ENCODE measurements at regions not wholly inside any gene's neighbourhood (a gene's known extent, or its start where the extent isn't known, plus 50 kb on each side); places are given as distances from the start of the nearest gene placed in this dataset.
"Not testable (repeated sequence)": the region's sequence is repeated elsewhere in the genome, so short reads cannot be mapped to it uniquely, and the experiment has no call there.

DNA sequence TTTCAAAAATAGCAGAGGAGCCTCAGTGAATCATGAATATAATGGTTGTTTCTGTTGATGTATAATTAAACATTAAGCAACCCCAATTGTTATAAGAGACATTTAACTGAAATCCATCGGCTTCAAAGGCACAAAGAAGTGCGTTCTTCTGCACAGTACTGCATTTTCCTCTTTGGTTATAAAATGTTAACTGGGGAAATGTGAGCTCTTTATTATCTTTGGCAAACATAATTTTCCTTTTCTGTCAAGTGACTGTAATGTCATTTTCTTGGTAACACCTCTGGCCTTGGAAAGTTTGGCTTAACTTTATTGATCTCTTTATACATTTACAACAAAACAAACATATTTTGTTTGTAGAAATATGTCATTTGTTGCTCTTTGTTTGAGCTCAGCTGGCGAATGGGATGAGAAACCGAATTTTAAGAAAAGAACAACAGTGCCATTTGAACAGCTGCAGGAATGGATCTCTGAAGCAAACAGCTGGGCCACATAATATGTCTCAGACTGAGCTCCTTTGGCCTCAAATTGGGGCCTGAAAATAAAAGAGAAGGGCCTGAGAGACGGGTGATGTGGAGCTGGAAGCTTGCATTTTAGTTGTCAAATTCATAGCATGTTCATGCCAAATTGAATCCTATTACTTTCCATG is 427.0 kb upstream of the SPTLC3 start:
- no peak overlapping the region for H3K27ac ChIP-seq (ENCODE audit: low read depth, low read length)

DNA sequence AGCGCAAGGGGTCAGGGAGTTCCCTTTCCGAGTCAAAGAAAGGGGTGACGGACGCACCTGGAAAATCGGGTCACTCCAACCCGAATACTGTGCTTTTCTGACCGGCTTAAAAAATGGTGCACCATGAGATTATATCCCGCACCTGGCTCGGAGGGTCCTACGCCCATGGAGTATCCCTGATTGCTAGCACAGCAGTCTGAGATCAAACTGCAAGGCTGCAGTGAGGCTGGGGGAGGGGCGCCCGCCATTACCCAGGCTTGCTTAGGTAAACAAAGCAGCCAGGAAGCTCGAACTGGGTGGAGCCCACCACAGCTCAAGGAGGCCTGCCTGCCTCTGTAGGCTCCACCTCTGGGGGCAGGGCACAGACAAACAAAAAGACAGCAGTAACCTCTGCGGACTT is 426.1 kb upstream of the SPTLC3 start:
- H3K4me3 ChIP-seq (ENCODE audit: low read depth in 1 of 5, low read length in 5 of 5); H3K36me3 ChIP-seq (ENCODE audit: control insufficient read depth in 5 of 5, insufficient read depth in 5 of 5, low read length in 5 of 5); H3K4me1 ChIP-seq (ENCODE audit: control insufficient read depth in 5 of 5, insufficient read depth in 5 of 5, low read length in 5 of 5); H3K27me3 ChIP-seq (ENCODE audit: control insufficient read depth in 5 of 5, insufficient read depth in 4 of 5, low read length in 5 of 5); H3K27ac ChIP-seq (ENCODE audit: low read depth, low read length); H3K9me3 ChIP-seq (ENCODE audit: control insufficient read depth in 5 of 5, low read length in 5 of 5); H3K9ac ChIP-seq (ENCODE audit: low read length in 5 of 5): not testable (repeated sequence)

More for the DNA sequence above, 427.0 kb upstream of the SPTLC3 start:
- Histone ChIP-seq H3K36me3 (ENCODE audit: control insufficient read depth in 5 of 5, insufficient read depth in 5 of 5, low read length in 5 of 5) (no peaks in the 10 kb centered on the region), H3K4me1 (ENCODE audit: control insufficient read depth in 5 of 5, insufficient read depth in 5 of 5, low read length in 5 of 5) (no peaks in the 10 kb centered on the region), H3K27me3 (ENCODE audit: control insufficient read depth in 5 of 5, insufficient read depth in 4 of 5, low read length in 5 of 5) (no peaks in the 10 kb centered on the region), H3K4me3 (ENCODE audit: low read depth in 1 of 5, low read length in 5 of 5) (no peak overlapping the region), H3K9me3 (ENCODE audit: control insufficient read depth in 5 of 5, low read length in 5 of 5) (no peaks in the 10 kb centered on the region), H3K9ac (ENCODE audit: low read length in 5 of 5) (no peak overlapping the region)

DNA sequence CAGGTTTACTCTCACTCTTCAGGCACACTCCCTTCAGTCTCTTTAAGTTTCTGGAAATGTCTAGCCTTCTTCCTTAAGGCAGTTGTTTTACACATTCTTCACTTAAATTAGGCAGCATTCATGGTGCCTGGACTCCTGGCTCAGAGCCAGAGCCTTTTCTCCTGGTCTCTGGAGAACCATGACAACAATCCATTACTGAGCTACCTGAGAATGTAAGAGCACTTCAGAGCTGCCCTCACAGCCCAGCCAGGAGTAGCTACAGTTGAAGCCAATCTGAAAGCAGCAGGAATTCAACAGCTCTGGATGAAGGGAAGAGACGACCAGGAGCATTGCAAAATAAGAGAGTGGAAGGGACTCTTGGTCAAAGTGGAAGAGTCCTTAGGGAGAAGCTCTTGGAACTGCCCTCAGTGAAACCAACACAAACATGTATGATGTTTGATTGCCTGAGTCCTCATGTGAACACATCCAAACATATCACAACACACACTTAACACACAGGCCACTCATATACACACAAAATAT is 416.8 kb upstream of the SPTLC3 start:
- no peak overlapping the region for H3K4me3 ChIP-seq (ENCODE audit: low read depth in 1 of 5, low read length in 5 of 5)
- H3K4me1 ChIP-seq (ENCODE audit: control insufficient read depth in 5 of 5, insufficient read depth in 5 of 5, low read length in 5 of 5): no peaks in the 10 kb centered on the region
- H3K27ac ChIP-seq (ENCODE audit: low read depth, low read length): no peak overlapping the region
- H3K27me3 ChIP-seq (ENCODE audit: control insufficient read depth in 5 of 5, insufficient read depth in 4 of 5, low read length in 5 of 5): no peaks in the 10 kb centered on the region
- no peaks in the 10 kb centered on the region for H3K36me3 ChIP-seq (ENCODE audit: control insufficient read depth in 5 of 5, insufficient read depth in 5 of 5, low read length in 5 of 5)
- H3K9me3 ChIP-seq (ENCODE audit: control insufficient read depth in 5 of 5, low read length in 5 of 5): peaks cover 0 to 2% (median 0%) of the 10 kb centered on the region in 5 donors
- H3K9ac ChIP-seq (ENCODE audit: low read length in 5 of 5): no peak overlapping the region

DNA sequence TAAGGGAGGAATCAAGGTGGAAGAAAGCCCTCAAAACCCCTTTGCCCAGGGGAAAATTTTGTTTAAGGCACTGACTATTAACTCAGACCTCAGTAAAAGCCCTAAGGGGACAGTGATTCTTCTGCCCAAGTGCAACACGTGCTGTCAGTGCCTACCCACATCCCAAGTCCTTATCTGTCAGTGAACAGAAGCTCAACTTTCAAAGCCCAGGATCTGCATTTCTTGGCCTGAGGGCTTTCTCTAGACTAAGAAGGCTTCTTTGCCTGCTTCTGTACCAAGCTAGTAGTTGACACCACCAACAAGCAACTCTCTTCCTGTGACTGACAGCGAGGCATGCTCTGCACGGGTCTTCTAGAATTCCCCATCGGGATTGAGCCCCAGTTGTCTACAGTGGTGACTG is 416.0 kb upstream of the SPTLC3 start:
- no peak overlapping the region for H3K27ac ChIP-seq (ENCODE audit: low read depth, low read length)
- no peaks in the 10 kb centered on the region for H3K27me3 ChIP-seq (ENCODE audit: control insufficient read depth in 5 of 5, insufficient read depth in 4 of 5, low read length in 5 of 5)
- H3K4me1 ChIP-seq (ENCODE audit: control insufficient read depth in 5 of 5, insufficient read depth in 5 of 5, low read length in 5 of 5): peaks cover 0 to 2% (median 0%) of the 10 kb centered on the region in 5 donors
- H3K36me3 ChIP-seq (ENCODE audit: control insufficient read depth in 5 of 5, insufficient read depth in 5 of 5, low read length in 5 of 5): no peaks in the 10 kb centered on the region
- H3K9me3 ChIP-seq (ENCODE audit: control insufficient read depth in 5 of 5, low read length in 5 of 5): peaks cover 0 to 2% (median 0%) of the 10 kb centered on the region in 5 donors
- no peak overlapping the region for H3K9ac ChIP-seq (ENCODE audit: low read length in 5 of 5)
- H3K4me3 ChIP-seq (ENCODE audit: low read depth in 1 of 5, low read length in 5 of 5): no peak overlapping the region

DNA sequence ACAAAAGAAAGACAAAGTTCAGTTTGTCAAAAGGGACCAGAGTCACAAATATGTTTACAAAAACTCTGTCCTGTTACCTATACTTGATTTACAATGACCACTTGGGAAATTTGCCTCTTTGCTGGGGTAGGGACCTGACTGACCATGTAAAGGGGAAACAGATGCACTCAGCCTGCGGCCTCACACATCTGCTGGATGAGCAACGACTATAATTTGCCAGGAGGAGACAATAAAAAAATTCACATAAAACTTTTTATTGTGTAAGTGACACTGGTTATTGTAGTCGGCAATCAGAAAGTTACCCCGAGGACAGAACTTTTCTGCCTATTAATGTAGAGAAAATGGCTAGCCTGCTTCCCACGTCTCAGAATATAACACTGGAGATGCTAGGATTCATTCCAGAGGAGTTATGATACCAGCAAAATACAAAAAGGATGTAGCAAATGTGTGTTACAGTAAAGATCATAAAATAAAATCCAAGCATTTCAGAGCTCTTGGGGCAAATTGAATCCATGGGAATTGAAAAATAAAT is 415.4 kb upstream of the SPTLC3 start:
- H3K4me3 ChIP-seq (ENCODE audit: low read depth in 1 of 5, low read length in 5 of 5): no peak overlapping the region
- H3K9me3 ChIP-seq (ENCODE audit: control insufficient read depth in 5 of 5, low read length in 5 of 5): peaks cover 0 to 2% (median 0%) of the 10 kb centered on the region in 5 donors
- H3K27ac ChIP-seq (ENCODE audit: low read depth, low read length): no peak overlapping the region
- H3K36me3 ChIP-seq (ENCODE audit: control insufficient read depth in 5 of 5, insufficient read depth in 5 of 5, low read length in 5 of 5): no peaks in the 10 kb centered on the region
- peaks cover 0 to 2% (median 0%) of the 10 kb centered on the region in 5 donors for H3K4me1 ChIP-seq (ENCODE audit: control insufficient read depth in 5 of 5, insufficient read depth in 5 of 5, low read length in 5 of 5)
- no peak overlapping the region for H3K9ac ChIP-seq (ENCODE audit: low read length in 5 of 5)
- no peaks in the 10 kb centered on the region for H3K27me3 ChIP-seq (ENCODE audit: control insufficient read depth in 5 of 5, insufficient read depth in 4 of 5, low read length in 5 of 5)

DNA sequence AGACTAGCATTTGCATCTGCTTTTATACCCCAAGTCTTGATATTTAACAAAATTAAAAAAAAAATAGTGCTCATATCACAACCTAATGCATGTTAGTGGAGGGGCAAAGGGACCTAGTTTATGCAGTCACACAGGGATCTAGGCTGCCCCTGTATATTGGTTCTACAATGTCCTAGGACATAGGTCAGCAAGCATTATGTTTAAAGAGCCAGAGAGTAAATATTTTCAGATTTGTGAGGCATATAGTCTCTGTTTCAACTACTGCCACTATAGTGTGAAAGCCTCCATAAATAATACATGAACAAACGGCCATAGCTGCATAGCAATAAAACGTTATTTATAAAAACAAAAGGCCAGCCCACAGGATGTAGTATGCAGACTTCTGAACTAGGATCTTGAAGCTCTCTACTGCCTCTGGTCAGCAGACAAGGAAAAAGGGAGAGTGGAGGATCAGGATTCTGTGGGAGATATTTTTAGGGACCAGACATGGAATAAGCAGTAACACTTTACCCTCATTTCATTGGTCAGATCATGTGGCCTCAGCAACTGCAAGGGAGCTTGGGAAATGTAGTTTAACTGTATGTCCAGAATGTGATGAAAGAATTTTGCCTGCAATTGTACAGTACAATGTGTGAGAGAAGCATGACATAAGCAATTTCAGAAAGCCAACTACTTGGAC is 414.2 kb upstream of the SPTLC3 start:
- Histone ChIP-seq H3K4me1 (ENCODE audit: control insufficient read depth in 5 of 5, insufficient read depth in 5 of 5, low read length in 5 of 5) (peaks cover 0 to 2% (median 0%) of the 10 kb centered on the region in 5 donors), H3K27ac (ENCODE audit: low read depth, low read length) (no peak overlapping the region), H3K9me3 (ENCODE audit: control insufficient read depth in 5 of 5, low read length in 5 of 5) (peaks cover 0 to 2% (median 0%) of the 10 kb centered on the region in 5 donors), H3K4me3 (ENCODE audit: low read depth in 1 of 5, low read length in 5 of 5) (no peak overlapping the region), H3K36me3 (ENCODE audit: control insufficient read depth in 5 of 5, insufficient read depth in 5 of 5, low read length in 5 of 5) (no peaks in the 10 kb centered on the region), H3K9ac (ENCODE audit: low read length in 5 of 5) (no peak overlapping the region), H3K27me3 (ENCODE audit: control insufficient read depth in 5 of 5, insufficient read depth in 4 of 5, low read length in 5 of 5) (no peaks in the 10 kb centered on the region)

DNA sequence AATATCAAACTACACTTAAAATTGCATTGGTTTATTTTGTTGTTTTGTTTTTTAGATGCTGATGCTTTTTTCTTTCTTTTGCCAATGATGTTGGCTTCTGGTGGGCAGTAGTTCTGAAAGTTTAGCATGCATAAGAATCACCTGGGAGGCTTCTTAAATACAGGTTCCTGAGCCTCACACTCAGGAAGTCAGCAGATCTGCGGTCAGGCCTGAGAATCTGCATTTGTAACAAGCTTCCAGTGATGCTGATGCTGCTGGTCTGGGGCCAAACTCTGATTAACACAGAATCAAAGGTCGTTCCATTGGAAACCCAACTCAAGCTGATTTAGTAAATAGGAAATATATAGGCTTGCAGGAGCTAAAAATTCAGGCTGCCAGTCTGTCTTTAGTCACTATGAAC is 412.9 kb upstream of the SPTLC3 start:
- Histone ChIP-seq H3K36me3 (ENCODE audit: control insufficient read depth in 5 of 5, insufficient read depth in 5 of 5, low read length in 5 of 5) (no peaks in the 10 kb centered on the region), H3K9ac (ENCODE audit: low read length in 5 of 5) (no peak overlapping the region), H3K4me1 (ENCODE audit: control insufficient read depth in 5 of 5, insufficient read depth in 5 of 5, low read length in 5 of 5) (peaks cover 0 to 2% (median 0%) of the 10 kb centered on the region in 5 donors), H3K4me3 (ENCODE audit: low read depth in 1 of 5, low read length in 5 of 5) (no peak overlapping the region), H3K27me3 (ENCODE audit: control insufficient read depth in 5 of 5, insufficient read depth in 4 of 5, low read length in 5 of 5) (no peaks in the 10 kb centered on the region), H3K9me3 (ENCODE audit: control insufficient read depth in 5 of 5, low read length in 5 of 5) (peaks cover 0 to 2% (median 0%) of the 10 kb centered on the region in 5 donors), H3K27ac (ENCODE audit: low read depth, low read length) (no peak overlapping the region)

DNA sequence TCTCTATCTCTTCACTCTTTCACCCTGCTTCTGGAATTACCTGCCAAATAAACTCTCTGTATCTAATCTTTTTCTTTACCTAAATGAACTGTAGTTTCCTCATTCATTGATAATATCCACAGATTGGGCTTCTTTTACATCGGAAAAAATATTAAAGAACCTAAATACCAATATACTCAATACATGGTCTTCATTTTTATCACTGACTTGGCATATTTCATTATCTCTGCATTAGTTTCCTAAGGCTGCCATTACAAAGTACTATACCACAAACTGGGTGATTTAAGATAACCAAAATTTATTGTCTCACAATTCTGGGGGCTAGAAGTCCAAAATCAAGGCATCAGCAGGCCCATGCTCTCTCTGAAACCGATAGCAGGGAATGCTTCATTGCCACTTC is 411.9 kb upstream of the SPTLC3 start:
- H3K27me3 ChIP-seq (ENCODE audit: control insufficient read depth in 5 of 5, insufficient read depth in 4 of 5, low read length in 5 of 5): no peaks in the 10 kb centered on the region
- peaks cover 0 to 2% (median 0%) of the 10 kb centered on the region in 5 donors for H3K9me3 ChIP-seq (ENCODE audit: control insufficient read depth in 5 of 5, low read length in 5 of 5)
- no peaks in the 10 kb centered on the region for H3K36me3 ChIP-seq (ENCODE audit: control insufficient read depth in 5 of 5, insufficient read depth in 5 of 5, low read length in 5 of 5)
- H3K4me1 ChIP-seq (ENCODE audit: control insufficient read depth in 5 of 5, insufficient read depth in 5 of 5, low read length in 5 of 5): peaks cover 0 to 2% (median 0%) of the 10 kb centered on the region in 5 donors
- no peak overlapping the region for H3K27ac ChIP-seq (ENCODE audit: low read depth, low read length)
- H3K9ac ChIP-seq (ENCODE audit: low read length in 5 of 5): no peak overlapping the region
- H3K4me3 ChIP-seq (ENCODE audit: low read depth in 1 of 5, low read length in 5 of 5): no peak overlapping the region

DNA sequence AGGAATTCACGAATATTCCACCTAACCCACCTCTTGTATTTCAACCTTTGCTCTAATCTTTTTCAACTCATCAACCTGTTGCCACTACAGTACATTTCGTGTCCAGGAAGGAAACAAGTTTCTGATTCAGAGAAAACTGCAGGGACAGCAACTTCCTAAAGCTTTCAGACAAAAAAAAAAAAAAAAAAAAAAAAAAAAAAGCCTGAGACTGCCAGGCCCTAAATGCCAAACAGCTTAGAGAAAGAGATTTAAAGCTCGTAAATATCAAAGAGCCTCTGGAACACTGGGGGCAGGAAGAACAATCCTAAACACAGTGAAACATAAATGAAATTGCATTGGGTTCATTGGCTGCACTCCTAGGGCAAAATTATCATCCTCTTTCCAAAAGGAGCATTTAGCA is 411.2 kb upstream of the SPTLC3 start:
- Histone ChIP-seq H3K27ac (ENCODE audit: low read depth, low read length) (no peak overlapping the region), H3K27me3 (ENCODE audit: control insufficient read depth in 5 of 5, insufficient read depth in 4 of 5, low read length in 5 of 5) (no peaks in the 10 kb centered on the region), H3K9me3 (ENCODE audit: control insufficient read depth in 5 of 5, low read length in 5 of 5) (no peaks in the 10 kb centered on the region), H3K4me3 (ENCODE audit: low read depth in 1 of 5, low read length in 5 of 5) (no peak overlapping the region), H3K9ac (ENCODE audit: low read length in 5 of 5) (no peak overlapping the region), H3K36me3 (ENCODE audit: control insufficient read depth in 5 of 5, insufficient read depth in 5 of 5, low read length in 5 of 5) (no peaks in the 10 kb centered on the region), H3K4me1 (ENCODE audit: control insufficient read depth in 5 of 5, insufficient read depth in 5 of 5, low read length in 5 of 5) (peaks cover 0 to 2% (median 0%) of the 10 kb centered on the region in 5 donors)

DNA sequence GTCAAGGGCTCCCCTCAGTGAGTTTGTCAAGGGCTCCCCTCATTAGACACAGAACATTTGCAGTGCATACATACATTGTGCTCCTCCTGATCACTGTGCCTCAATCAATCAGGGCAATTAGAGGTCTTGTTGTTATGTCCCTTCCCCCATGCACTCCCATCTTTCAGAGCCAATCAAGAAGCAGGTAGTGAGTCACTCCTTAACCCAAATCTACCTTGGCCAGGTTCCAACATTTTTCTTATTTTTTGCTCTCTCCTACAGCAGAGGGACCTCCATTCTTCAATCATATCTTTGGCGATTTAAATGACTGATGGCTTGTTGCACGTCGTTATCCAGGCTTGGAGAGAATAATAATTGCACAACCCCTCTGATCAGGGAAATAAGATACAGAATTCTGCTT is 409.9 kb upstream of the SPTLC3 start:
- no peaks in the 10 kb centered on the region for H3K27me3 ChIP-seq (ENCODE audit: control insufficient read depth in 5 of 5, insufficient read depth in 4 of 5, low read length in 5 of 5)
- H3K9ac ChIP-seq (ENCODE audit: low read length in 5 of 5): no peak overlapping the region
- no peak overlapping the region for H3K27ac ChIP-seq (ENCODE audit: low read depth, low read length)
- H3K4me3 ChIP-seq (ENCODE audit: low read depth in 1 of 5, low read length in 5 of 5): no peak overlapping the region
- peaks cover 0 to 2% (median 0%) of the 10 kb centered on the region in 5 donors for H3K4me1 ChIP-seq (ENCODE audit: control insufficient read depth in 5 of 5, insufficient read depth in 5 of 5, low read length in 5 of 5)
- no peaks in the 10 kb centered on the region for H3K9me3 ChIP-seq (ENCODE audit: control insufficient read depth in 5 of 5, low read length in 5 of 5)
- H3K36me3 ChIP-seq (ENCODE audit: control insufficient read depth in 5 of 5, insufficient read depth in 5 of 5, low read length in 5 of 5): no peaks in the 10 kb centered on the region

Data from subcutaneous abdominal adipose tissue (tissue), 5 donors.